Heart right ventricle (tissue), 16 donors: ENCODE measurements at regions not wholly inside any gene's neighbourhood (a gene's known extent, or its start where the extent isn't known, plus 50 kb on each side); places are given as distances from the start of the nearest gene placed in this dataset.

Experiments used
- ATAC-seq, 8 donors: fragments of 200-7000 bp; cut with Tn5 transposase; one replicate each; pipeline ENCODE4 v1.9.1; 2020; ENCODE audit warnings: mild to moderate bottlenecking in 8 of 8, moderate library complexity in 8 of 8, moderate number of reproducible peaks in 1 of 8
- DNase-seq, 2 donors: peaks; one replicate each; pipeline ENCODE4 v3.0.0-alpha.2; 2020
- H3K27ac ChIP-seq, 10 donors: fragments of 200-600 bp; sonication (generic) in 2 of 10; one replicate each; pipeline versions ENCODE4 v1.5.0 to v1.8.0; 2020 to 2022; ENCODE audit warnings: mild to moderate bottlenecking in 3 of 10
- H3K27me3 ChIP-seq, 7 donors: fragments of 200-600 bp; one replicate each; pipeline ENCODE4 v1.8.0; 2021 to 2022; ENCODE audit warnings: mild to moderate bottlenecking in 2 of 7
- H3K36me3 ChIP-seq, 9 donors: fragments of 200-600 bp; sonication (generic) in 1 of 9; one replicate each; pipeline versions ENCODE4 v1.5.0 to v1.8.0; 2020 to 2022; ENCODE audit warnings: mild to moderate bottlenecking in 2 of 9
- H3K4me1 ChIP-seq, 9 donors: fragments of 200-600 bp; sonication (generic) in 1 of 9; one replicate each; pipeline versions ENCODE4 v1.5.0 to v1.8.0; 2020 to 2022; ENCODE audit warnings: mild to moderate bottlenecking in 4 of 9
- H3K4me3 ChIP-seq, 10 donors: fragments of 200-600 bp; sonication (generic) in 2 of 10; one replicate each; pipeline versions ENCODE4 v1.5.0 to v1.8.0; 2020 to 2022; ENCODE audit warnings: mild to moderate bottlenecking in 7 of 10, moderate library complexity in 2 of 10
- H3K9me3 ChIP-seq, 11 donors: fragments of 200-600 bp in 10 of 11; sonication (generic) in 2 of 11; one replicate each; pipeline versions ENCODE4 v1.5.0 to v1.8.0; 2013 to 2022; ENCODE audit warnings: mild to moderate bottlenecking in 2 of 11, control low read depth in 1 of 11, moderate library complexity in 1 of 11
- CTCF ChIP-seq, 9 donors: fragments of 200-600 bp; sonication (generic) in 2 of 9; IDR thresholded peaks; one replicate each; pipeline versions ENCODE4 v1.5.0 to v1.8.0; 2021 to 2022; ENCODE audit warnings: antibody characterized with exemption in 9 of 9, mild to moderate bottlenecking in 5 of 9, moderate library complexity in 1 of 9
- WGBS, 2 donors: extraction: QIAGEN DNeasy Blood & Tissue Kit; methylation state at CpG; one replicate each; pipeline ENCODE4 v1.1.7; 2013; ENCODE audit warnings: inconsistent platforms in 1 of 2; 5-methylcytosine and 5-hydroxymethylcytosine counted together
- intact Hi-C, 10 donors: fragments of 100-400 bp; cut with DNase I; formaldehyde crosslinking; loops; one replicate each; pipeline versions ENCODE4 v1.11.1 to v1.14.2; 2022
- donor health status: Arrhythmogenic right ventricular cardiomyopathy.
- donor health status: ischemic (EF 13 %, LVEDD 7.1; RV severe dilation, severe dysfunction).
- donor health status: healthy with polysubstance abuse.
- donor health status: DM: no; HTN: yes; CAD: no.
- donor health status: DM: no; HTN: no; CAD: no.
- donor health status: ischemic (EF 25% LVEDD 6.9; RV normal size, moderate dysfunction).
- donor health status: ischemic (EF 25% LVEDD 5.7; RV mildly dilated, moderate dysfunction).
- donor health status: healthy.
- donor health status: DM: yes; HTN: yes; CAD: no.
- donor health status: Ischemic cardiomyopathy.
- donor health status: ischemic (EF 35%, LVEDD 5.7; RV mildly dilated, moderate dysfunction).
- donor health status: nonischemic (EF 11% LVEDD 7.7; RV severe dilation, severe dysfunction).
- donor health status: DM: yes; HTN: yes; CAD: no.
- donor health status: PGD.
- donor health status: ischemic (EF 29% LVEDD 5.4; RV normal size, mild dysfunction).
- donor health status: nonischemic (EF 23%, LVEDD 6.1; RV moderate dilation, normal function).

- 63 to 81% methylated on average over 1 of the region's 1 CpG for WGBS, 2 donors
- DNase-seq: no peak
- TF ChIP-seq CTCF (IDR thresholded peaks at IDR 0.05): no peak
- intact Hi-C loops: no loop called here
- Histone ChIP-seq H3K4me1 (peaks cover 0 to 3% (median 0%) of the 10 kb centered on the region in 9 donors), H3K4me3 (no peak overlapping the region), H3K27me3 (no peaks in the 10 kb centered on the region), H3K9me3 (no peaks in the 10 kb centered on the region), H3K27ac (no peak overlapping the region), H3K36me3 (no peaks in the 10 kb centered on the region)
- ATAC-seq: no peak
Observed at GRCh38 chr3:18241837-18242236, 183.3 kb downstream of the SATB1 start.

- no peak for ATAC-seq
- H3K9me3 ChIP-seq: no peaks in the 10 kb centered on the region
- H3K36me3 ChIP-seq: no peaks in the 10 kb centered on the region
- H3K27ac ChIP-seq: no peak overlapping the region
- H3K27me3 ChIP-seq: no peaks in the 10 kb centered on the region
- no peak overlapping the region for H3K4me3 ChIP-seq
- no peak for TF ChIP-seq CTCF (IDR thresholded peaks at IDR 0.05)
- intact Hi-C loops: no loop called here
- H3K4me1 ChIP-seq: peaks cover 0 to 15% (median 6%) of the 10 kb centered on the region in 9 donors
- DNase-seq: no peak
- WGBS, 2 donors: 81 to 89% methylated on average over 2 of the region's 2 CpGs
Observed at GRCh38 chr3:18239674-18240073, 185.5 kb downstream of the SATB1 start.

DNA sequence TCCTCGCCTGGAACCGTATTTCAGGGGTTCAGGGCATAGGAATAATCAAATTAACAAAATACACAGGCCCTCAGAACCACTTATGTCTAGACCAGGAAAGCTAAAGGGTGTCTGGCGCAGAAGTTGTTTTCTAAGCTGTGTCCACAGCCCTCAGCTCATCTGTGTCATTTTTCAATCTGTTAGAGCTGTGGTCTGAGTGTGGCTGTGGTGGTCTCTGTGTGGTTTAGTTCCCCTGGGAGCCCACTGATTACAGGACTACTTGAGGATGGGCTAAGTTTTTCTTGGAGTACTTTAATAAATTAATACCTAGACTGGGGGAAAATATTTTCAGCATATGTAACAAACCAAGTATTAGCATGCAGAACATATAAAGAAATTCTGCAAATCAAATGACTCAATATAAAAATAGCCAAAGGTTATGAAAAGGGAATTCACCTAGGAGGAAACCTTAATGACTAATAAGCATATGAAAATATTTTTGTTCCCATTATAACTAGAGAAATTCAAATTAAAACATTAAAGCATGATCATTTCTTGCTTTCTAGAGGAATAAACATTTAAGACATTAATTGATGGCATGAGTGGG is 186.3 kb downstream of the SATB1 start:
- DNase-seq (no peak), ATAC-seq (no peak)
- 58 to 70% methylated on average over 3 of the region's 3 CpGs for WGBS, 2 donors

DNA sequence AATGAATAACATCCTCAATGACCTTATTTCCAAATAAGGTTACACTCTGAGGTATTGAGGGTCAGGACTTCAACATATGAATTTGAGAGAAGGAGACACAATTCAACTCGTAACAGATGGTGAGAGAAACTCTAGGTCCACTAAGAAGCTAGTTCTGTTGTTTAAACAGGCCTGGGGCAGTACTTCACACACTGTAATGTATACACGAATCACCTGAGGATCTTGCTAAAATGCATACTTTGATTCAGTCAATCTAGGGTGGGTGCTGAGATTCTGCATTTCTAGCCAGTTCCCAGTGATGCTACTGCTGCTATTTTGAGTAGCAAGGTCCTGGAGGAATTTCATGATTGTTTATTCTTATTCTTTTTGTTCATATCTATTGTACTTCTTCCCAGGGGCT is 186.8 kb downstream of the SATB1 start:
- no peak for ATAC-seq
- no peak for TF ChIP-seq CTCF (IDR thresholded peaks at IDR 0.05)
- Histone ChIP-seq H3K9me3 (no peaks in the 10 kb centered on the region), H3K36me3 (no peaks in the 10 kb centered on the region), H3K27ac (no peak overlapping the region), H3K4me1 (peaks cover 0 to 24% (median 6%) of the 10 kb centered on the region in 9 donors), H3K4me3 (no peak overlapping the region), H3K27me3 (peaks cover 0 to 3% (median 0%) of the 10 kb centered on the region in 7 donors)
- WGBS, 2 donors: 71 to 76% methylated on average over 2 of the region's 2 CpGs
- no peak for DNase-seq
- intact Hi-C loops: no loop called here

More for the DNA sequence above, 186.3 kb downstream of the SATB1 start:
- intact Hi-C loops: no loop called here
- no peak for TF ChIP-seq CTCF (IDR thresholded peaks at IDR 0.05)
- Histone ChIP-seq H3K4me1 (peaks cover 0 to 21% (median 6%) of the 10 kb centered on the region in 9 donors), H3K9me3 (no peaks in the 10 kb centered on the region), H3K36me3 (no peaks in the 10 kb centered on the region), H3K27me3 (peaks cover 0 to 3% (median 0%) of the 10 kb centered on the region in 7 donors), H3K27ac (no peak overlapping the region), H3K4me3 (no peak overlapping the region)
